Subcutaneous abdominal adipose tissue (tissue), 5 donors: ENCODE measurements at regions not wholly inside any gene's neighbourhood (a gene's known extent, or its start where the extent isn't known, plus 50 kb on each side); places are given as distances from the start of the nearest gene placed in this dataset.
"Not testable (repeated sequence)": the region's sequence is repeated elsewhere in the genome, so short reads cannot be mapped to it uniquely, and the experiment has no call there.

Experiments
- H3K27ac ChIP-seq: one replicate; pipeline ENCODE4 v1.7.0; 2013; ENCODE audit warnings: low read depth, mild to moderate bottlenecking, inconsistent platforms, low read length, moderate library complexity
- H3K27me3 ChIP-seq, 5 donors: one replicate each; pipeline ENCODE4 v1.7.0; 2013; ENCODE audit warnings: low read length in 5 of 5, inconsistent platforms in 1 of 5; ENCODE audit not compliant: control insufficient read depth in 5 of 5, insufficient read depth in 4 of 5
- H3K36me3 ChIP-seq, 5 donors: one replicate each; pipeline ENCODE4 v1.7.0; 2013; ENCODE audit warnings: low read length in 5 of 5; ENCODE audit not compliant: control insufficient read depth in 5 of 5, insufficient read depth in 5 of 5
- H3K4me1 ChIP-seq, 5 donors: one replicate each; pipeline ENCODE4 v1.7.0; 2013; ENCODE audit warnings: low read length in 5 of 5, mild to moderate bottlenecking in 3 of 5, moderate library complexity in 1 of 5; ENCODE audit not compliant: control insufficient read depth in 5 of 5, insufficient read depth in 5 of 5
- H3K4me3 ChIP-seq, 5 donors: one replicate each; pipeline ENCODE4 v1.7.0; 2013; ENCODE audit warnings: low read length in 5 of 5, low read depth in 1 of 5
- H3K9ac ChIP-seq, 5 donors: one replicate each; pipeline ENCODE4 v1.7.0; 2013; ENCODE audit warnings: low read length in 5 of 5, mild to moderate bottlenecking in 4 of 5, moderate library complexity in 3 of 5
- H3K9me3 ChIP-seq, 5 donors: one replicate each; pipeline ENCODE4 v1.7.0; 2013; ENCODE audit warnings: low read length in 5 of 5; ENCODE audit not compliant: control insufficient read depth in 5 of 5
- donor health status: healthy.
- donor health status: healthy.
- donor health status: healthy.
- donor health status: healthy.
- donor health status: healthy.

GRCh38 chr9:101930783-101931182, 192.3 kb upstream of the GRIN3A start:
- H3K27me3 ChIP-seq, result no peaks in the 10 kb centered on the region
- H3K27ac ChIP-seq, result no peak overlapping the region

GRCh38 chr9:101925498-101925897, 187.1 kb upstream of the GRIN3A start:
- Histone ChIP-seq H3K27ac (no peak overlapping the region), H3K4me3 (no peak overlapping the region), H3K9me3 (no peaks in the 10 kb centered on the region), H3K36me3 (no peaks in the 10 kb centered on the region), H3K4me1 (peaks cover 0 to 3% (median 0%) of the 10 kb centered on the region in 5 donors), H3K9ac (no peak overlapping the region), H3K27me3 (no peaks in the 10 kb centered on the region)

More at GRCh38 chr9:101930783-101931182, 192.3 kb upstream of the GRIN3A start:
- no peaks in the 10 kb centered on the region for H3K36me3 ChIP-seq
- H3K9me3 ChIP-seq, result no peaks in the 10 kb centered on the region
- no peak overlapping the region for H3K9ac ChIP-seq
- peaks cover 0 to 3% (median 0%) of the 10 kb centered on the region in 5 donors for H3K4me1 ChIP-seq
- H3K4me3 ChIP-seq, result no peak overlapping the region

GRCh38 chr9:101923451-101923850, 185.0 kb upstream of the GRIN3A start:
- H3K4me3 ChIP-seq, result no peak overlapping the region
- H3K27ac ChIP-seq, result no peak overlapping the region
- H3K27me3 ChIP-seq, result no peaks in the 10 kb centered on the region
- H3K36me3 ChIP-seq, result no peaks in the 10 kb centered on the region
- no peaks in the 10 kb centered on the region for H3K4me1 ChIP-seq
- H3K9ac ChIP-seq, result no peak overlapping the region
- no peaks in the 10 kb centered on the region for H3K9me3 ChIP-seq

DNA sequence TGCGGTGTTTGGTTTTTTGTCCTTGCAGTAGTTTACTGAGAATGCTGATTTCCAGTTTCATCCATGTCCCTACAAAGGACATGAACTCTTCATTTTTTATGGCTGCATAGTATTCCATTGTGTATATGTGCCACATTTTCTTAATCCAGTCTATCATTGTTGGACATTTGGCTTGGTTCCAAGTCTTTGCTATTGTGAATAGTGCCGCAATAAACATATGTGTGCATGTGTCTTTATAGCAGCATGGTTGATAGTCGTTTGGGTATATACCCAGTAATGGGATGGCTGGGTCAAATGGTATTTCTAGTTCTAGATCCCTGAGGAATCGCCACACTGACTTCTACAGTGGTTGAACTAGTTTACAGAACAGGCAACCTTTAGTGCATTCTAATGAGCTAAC, 178.5 kb upstream of the GRIN3A start:
- H3K27me3 ChIP-seq, H3K4me3 ChIP-seq, H3K9me3 ChIP-seq, H3K36me3 ChIP-seq, H3K27ac ChIP-seq, H3K9ac ChIP-seq: not testable (repeated sequence)
- peaks cover 0 to 27% (median 6%) of the 10 kb centered on the region in 5 donors for H3K4me1 ChIP-seq

GRCh38 chr9:101915482-101915881, 177.0 kb upstream of the GRIN3A start:
- Histone ChIP-seq H3K36me3 (no peaks in the 10 kb centered on the region), H3K9ac (no peak overlapping the region), H3K4me1 (peaks cover 0 to 35% (median 6%) of the 10 kb centered on the region in 5 donors), H3K27ac (no peak overlapping the region), H3K27me3 (no peaks in the 10 kb centered on the region), H3K9me3 (no peaks in the 10 kb centered on the region), H3K4me3 (no peak overlapping the region)

DNA sequence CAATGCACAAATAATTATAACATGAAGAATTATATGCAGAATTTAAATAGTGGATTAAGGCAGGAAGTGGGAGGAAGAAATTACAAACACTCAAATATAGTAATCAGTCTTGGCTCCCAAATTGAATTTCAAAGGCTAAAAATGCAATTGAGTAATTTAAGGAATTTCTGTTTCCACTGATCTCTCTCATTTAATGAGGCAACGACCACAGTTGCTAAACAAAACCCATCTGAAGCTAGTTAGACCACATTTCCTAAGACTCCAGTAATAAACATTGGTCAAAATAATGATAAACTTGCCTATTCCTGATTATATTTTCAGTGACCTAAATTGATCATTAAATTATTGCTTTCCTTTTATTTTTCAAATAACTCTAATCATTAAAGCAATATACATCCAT, 174.3 kb upstream of the GRIN3A start:
- Histone ChIP-seq H3K36me3 (no peaks in the 10 kb centered on the region), H3K27ac (peak overlapping the region; percentile 45), H3K4me1 (peaks cover 0 to 35% (median 6%) of the 10 kb centered on the region in 5 donors), H3K4me3 (no peak overlapping the region), H3K9ac (no peak overlapping the region), H3K9me3 (peaks cover 0 to 7% (median 0%) of the 10 kb centered on the region in 5 donors), H3K27me3 (no peaks in the 10 kb centered on the region)

DNA sequence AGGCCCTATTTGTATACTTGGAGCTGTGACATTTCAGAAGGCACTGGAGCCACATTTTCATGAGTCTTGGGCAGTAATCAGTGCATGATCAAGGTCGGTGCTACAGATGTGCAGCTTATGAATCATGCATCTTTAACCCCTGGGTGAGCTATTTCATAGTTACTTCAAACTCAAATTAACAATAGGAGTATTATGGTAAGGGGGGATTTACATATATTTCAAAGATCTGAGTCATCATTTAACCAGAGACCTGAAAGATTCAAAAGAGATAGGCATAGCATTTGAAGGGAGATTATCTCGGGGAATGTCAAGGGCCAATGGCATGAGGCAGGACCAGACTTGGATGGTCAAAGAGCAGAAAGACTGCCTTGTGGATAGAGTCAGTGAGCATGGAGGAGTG, 169.0 kb upstream of the GRIN3A start:
- Histone ChIP-seq H3K36me3 (no peaks in the 10 kb centered on the region), H3K9me3 (peaks cover 0 to 7% (median 0%) of the 10 kb centered on the region in 5 donors), H3K9ac (no peak overlapping the region), H3K4me3 (no peak overlapping the region), H3K27ac (peak overlapping the region; percentile 60), H3K27me3 (no peaks in the 10 kb centered on the region), H3K4me1 (peaks cover 0 to 34% (median 5%) of the 10 kb centered on the region in 5 donors)

DNA sequence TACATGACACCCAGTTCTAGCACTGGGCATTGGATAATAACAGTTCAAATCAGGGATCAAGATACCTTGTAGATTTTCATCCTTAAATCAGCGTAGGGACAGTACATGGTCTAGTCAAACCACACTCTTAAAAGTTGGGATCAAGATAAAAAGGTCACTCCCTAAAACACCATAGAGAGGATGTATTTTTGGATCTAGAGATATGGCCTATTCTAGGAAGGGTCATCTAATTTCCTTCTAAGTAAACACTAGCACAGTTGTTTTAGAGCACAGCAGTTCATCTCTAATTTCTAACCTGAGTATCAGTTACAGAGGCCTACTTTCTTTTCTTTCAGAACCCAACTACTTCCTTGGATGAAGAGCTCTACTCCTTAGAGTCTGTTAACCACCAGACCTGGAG, 166.4 kb upstream of the GRIN3A start:
- Histone ChIP-seq H3K9me3 (peaks cover 0 to 7% (median 0%) of the 10 kb centered on the region in 5 donors), H3K4me3 (no peak overlapping the region), H3K4me1 (peaks cover 0 to 21% (median 5%) of the 10 kb centered on the region in 5 donors), H3K27me3 (no peaks in the 10 kb centered on the region), H3K27ac (no peak overlapping the region), H3K36me3 (no peaks in the 10 kb centered on the region), H3K9ac (no peak overlapping the region)

- no peaks in the 10 kb centered on the region for H3K9me3 ChIP-seq
- H3K27ac ChIP-seq, result no peak overlapping the region
- H3K4me3 ChIP-seq, result no peak overlapping the region
- H3K9ac ChIP-seq, result no peak overlapping the region
- no peaks in the 10 kb centered on the region for H3K36me3 ChIP-seq
- H3K27me3 ChIP-seq, result no peaks in the 10 kb centered on the region
- peaks cover 0 to 18% (median 5%) of the 10 kb centered on the region in 5 donors for H3K4me1 ChIP-seq
Observed at GRCh38 chr9:101902051-101902450, 163.6 kb upstream of the GRIN3A start.

GRCh38 chr9:101897196-101897595, 158.7 kb upstream of the GRIN3A start:
- Histone ChIP-seq H3K36me3 (no peaks in the 10 kb centered on the region), H3K27me3 (no peaks in the 10 kb centered on the region), H3K27ac (no peak overlapping the region), H3K4me3 (no peak overlapping the region), H3K9me3 (no peaks in the 10 kb centered on the region), H3K9ac (no peak overlapping the region), H3K4me1 (no peaks in the 10 kb centered on the region)
